HG03064 (cell line): ENCODE measurements at regions not wholly inside any gene's neighbourhood (a gene's known extent, or its start where the extent isn't known, plus 50 kb on each side); places are given as distances from the start of the nearest gene placed in this dataset.

Experiments used
- ATAC-seq: cut with Tn5 transposase; IDR thresholded peaks from one replicate; pipeline ENCODE4 v1.9.1; 2021; ENCODE audit warnings: low read depth; ENCODE audit not compliant: unreplicated experiment

DNA sequence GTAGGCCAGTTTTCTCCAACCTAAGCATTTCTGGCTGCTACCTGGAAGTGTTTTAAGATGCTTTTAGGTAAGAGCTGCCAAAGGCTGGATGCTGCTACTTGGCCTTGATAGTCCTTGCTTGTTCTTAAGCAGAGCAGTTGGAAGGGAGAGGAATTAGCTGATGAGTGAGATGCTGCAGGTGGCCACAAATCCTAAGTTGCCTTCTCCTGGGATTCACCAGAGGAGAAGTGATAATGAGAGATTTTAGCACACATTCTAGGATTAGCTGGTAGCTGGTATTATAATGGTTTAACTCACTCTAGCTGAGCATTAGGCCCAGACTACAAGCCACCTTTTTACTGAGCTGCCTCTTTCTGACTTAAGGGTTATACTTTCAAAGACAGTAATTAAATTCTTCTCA is 442.9 kb upstream of the RAG2 start:
- no peak for ATAC-seq

GRCh38 chr11:37038911-37039310 is 440.9 kb upstream of the RAG2 start:
- no peak for ATAC-seq

DNA sequence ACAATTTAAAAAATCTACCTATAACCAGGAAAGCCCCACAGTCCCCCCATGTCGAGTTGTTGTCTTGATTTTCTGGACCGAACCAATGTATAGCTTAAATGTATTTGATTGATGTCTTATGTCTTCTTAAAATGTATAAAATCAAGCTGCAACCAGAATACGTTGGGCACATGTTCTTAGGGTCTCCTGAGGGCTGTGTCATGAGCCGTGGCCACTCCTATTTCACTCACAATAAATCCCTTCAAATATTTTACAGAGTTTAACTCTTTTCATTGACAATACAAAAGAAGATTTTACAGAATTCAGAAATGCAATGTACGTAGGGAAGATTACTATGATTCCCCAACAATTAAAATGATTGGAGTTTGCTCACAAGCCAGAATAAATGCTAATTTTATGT is 428.7 kb upstream of the RAG2 start:
- ATAC-seq: no peak

DNA sequence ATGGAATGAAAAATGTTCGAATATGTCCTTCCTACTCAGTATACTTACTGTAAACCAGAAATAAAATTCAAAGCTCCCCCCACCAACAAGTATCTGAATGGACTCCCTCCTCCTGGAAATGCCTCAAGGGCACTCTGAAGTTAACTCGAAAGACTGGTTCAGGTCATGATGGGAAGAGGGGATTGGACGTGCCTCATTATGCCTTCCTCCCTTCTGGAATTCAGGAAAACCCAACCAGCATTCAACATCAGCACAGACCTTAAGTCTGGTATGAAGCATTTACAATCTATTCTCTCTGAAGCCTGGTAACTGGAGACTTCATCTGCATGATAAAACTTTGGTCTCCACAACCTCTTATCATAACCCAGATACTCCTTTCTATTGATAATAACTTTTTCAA is 428.3 kb upstream of the RAG2 start:
- ATAC-seq: no peak

GRCh38 chr11:37006563-37006962 is 408.5 kb upstream of the RAG2 start:
- no peak for ATAC-seq

DNA sequence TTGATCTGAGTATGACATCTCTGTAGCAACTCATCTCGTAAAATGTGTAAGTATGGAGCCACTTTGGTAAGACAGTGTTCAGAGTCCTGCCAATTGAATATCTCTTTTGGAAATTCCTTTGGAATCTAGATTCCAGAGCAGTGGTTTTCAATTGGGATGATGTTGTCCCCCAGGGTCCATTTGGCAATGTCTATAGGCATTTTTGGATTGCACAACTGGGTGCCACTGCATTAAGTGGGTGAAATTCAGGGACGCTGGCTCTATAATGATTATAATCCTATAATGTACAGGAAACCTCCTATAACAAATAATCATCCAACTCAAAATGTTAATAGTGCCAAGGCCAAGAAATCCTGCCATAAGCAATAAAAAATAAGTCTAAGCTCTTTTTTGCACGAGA is 404.8 kb upstream of the RAG2 start:
- ATAC-seq: no peak

GRCh38 chr11:36997656-36998055 is 399.6 kb upstream of the RAG2 start:
- no peak for ATAC-seq

GRCh38 chr11:36996795-36997194 is 398.8 kb upstream of the RAG2 start:
- no peak for ATAC-seq

DNA sequence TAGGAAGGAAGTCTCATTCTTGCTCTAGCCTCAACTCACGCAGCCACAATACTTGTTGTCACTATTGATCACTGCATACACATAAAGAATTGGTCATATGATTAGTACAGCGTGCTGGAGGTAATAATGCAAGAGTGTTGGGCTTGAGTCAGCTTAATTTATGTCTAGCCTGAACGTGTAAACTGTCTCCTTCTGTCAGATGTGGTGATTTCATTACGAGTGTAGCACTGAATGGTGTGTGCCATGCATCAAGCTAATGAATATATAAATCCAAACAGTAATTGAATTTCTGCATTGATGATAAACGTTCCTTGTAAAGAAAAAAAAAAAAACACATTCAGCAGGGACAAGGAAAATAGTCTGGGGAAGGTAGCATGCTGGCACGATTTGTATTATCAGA is 396.2 kb upstream of the RAG2 start:
- no peak for ATAC-seq

GRCh38 chr11:36988556-36988955 is 390.5 kb upstream of the RAG2 start:
- no peak for ATAC-seq

- no peak for ATAC-seq
Measured at GRCh38 chr11:36985562-36985961, 387.5 kb upstream of the RAG2 start.

DNA sequence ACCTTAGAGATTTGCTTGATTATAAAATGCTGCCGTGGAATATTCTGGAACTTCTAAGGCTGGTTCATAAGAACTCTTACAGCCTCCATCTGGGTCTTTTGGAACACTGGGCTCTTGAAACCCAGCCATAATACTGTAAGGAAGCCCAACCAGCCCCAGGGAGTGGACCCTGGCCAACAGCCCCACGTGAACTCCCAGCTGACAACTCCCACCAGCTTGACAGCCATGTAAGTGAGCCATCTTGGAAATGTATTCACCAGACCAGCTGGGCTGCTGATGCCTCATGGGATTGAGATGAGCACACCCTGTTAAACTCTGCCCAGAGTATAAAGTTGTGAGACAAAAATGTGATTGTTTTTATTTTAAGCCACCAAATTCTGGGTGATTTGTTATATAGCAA is 378.7 kb upstream of the RAG2 start:
- ATAC-seq: no peak

- ATAC-seq: no peak
Measured at GRCh38 chr11:36974771-36975170, 376.7 kb upstream of the RAG2 start.

GRCh38 chr11:36953976-36954375 is 355.9 kb upstream of the RAG2 start:
- no peak for ATAC-seq

DNA sequence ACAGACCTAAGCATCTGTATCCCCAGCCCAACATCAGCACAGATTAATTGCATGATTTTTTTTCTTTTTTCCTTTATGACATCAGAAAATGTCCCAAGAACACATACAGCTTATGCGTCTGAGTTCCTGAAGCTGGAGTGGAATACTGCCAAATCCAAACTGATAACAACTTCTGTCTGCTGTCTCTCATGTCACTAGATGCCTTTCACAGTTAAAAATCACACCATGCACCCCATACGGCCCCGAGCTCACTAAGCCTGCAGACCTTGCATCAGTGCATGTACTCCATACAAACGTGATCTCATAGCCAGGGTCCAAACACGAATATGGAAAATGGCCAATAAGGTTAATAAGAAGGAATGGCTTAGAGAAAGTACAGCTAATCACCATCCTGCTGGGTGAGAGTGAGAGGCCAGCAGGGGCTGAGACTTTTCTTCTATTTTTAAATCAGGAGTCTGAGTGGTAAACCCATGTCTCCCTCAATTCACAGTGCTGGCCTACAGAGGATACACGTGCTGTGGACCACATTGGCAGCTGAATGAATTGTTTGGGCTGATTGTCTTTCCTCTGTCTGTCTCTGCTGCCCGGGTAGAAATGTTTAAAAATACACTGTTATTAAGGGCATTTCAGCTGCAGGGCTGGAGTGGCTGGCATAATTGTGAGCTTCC is 350.6 kb upstream of the RAG2 start:
- ATAC-seq: no peak

- ATAC-seq: no peak
Measured at GRCh38 chr11:36945384-36945783, 347.3 kb upstream of the RAG2 start.

DNA sequence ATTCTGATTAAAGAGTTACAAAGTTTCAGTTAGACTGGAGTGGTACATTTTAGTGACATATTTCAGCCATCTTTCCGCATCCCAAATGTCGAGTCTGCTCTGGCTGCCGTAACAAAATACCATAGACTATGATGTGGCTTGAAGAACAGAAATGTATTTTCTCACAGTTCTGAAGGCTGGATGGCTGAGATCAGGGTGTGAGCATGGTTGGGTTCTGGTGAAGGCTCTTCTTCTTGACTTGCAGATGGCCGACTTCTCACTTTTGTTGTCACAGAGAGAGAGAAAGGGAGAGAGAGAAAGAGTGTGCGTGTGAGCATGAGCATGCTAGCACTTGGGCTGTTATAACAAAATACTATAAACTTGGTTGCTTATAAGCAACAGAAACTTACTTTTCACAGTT is 335.4 kb upstream of the RAG2 start:
- ATAC-seq: no peak

GRCh38 chr11:36931139-36931538 is 333.1 kb upstream of the RAG2 start:
- no peak for ATAC-seq

DNA sequence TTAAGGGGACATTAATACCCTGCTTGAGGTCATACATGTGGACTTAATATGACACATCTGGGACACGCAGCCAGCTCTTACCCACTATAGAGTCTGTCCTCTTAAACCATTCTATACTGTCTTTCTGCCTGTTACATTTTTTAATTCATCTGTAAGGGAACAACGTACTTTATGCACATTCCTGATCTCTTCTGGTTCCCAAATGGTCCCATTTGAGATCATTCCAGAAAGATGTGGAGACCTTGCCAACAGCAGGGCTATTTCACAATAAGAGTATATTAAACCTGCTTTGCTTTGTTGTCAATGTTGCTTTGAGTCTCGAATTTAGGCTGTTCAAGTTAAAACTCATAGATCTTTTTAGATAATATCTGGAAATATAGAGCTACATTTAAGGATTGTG is 332.2 kb upstream of the RAG2 start:
- no peak for ATAC-seq

GRCh38 chr11:36929401-36929800 is 331.4 kb upstream of the RAG2 start:
- ATAC-seq: no peak

DNA sequence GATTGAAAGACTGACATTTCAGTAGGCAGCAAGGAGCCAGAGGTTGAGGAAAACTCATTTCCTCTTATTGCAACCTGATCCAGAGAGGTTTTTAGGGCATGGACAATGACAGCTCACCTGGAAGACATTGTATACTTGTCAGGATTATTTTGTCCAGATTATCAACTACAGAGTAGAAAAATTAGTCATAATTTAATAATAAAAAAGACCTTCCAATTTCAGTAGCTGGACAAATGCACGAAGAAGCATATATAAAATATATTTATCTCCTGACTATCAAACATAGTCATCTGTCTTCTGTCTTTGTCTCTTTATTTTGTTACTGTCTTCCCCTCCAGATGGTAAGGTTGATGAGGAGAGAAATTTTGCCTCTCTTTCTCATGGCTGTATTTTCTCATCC is 330.6 kb upstream of the RAG2 start:
- no peak for ATAC-seq

- ATAC-seq: no peak
Measured at GRCh38 chr11:36899800-36900199, 301.8 kb upstream of the RAG2 start.

DNA sequence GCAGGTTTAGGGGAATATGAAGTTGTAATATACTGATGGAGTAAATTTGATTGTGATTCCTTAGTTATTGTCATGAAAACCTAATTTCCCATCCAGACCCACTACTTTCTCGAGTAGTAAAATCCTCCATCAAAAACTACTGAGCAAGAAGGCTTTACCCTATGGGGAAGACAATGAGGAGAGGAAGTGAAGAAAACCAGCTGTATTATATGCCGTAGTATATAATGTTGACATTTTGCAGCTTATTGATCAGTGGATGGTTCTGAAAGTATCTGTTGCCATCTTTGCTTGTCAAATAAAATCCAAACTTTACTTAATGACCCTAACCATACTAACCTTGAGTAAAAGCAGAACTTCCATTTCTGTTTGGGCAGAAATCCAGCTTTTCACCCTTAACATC is 292.8 kb upstream of the RAG2 start:
- ATAC-seq: no peak
